ENCODE measurements at regions not wholly inside any gene's neighbourhood (a gene's known extent, or its start where the extent isn't known, plus 50 kb on each side); places are given as distances from the start of the nearest gene placed in this dataset.

DNA sequence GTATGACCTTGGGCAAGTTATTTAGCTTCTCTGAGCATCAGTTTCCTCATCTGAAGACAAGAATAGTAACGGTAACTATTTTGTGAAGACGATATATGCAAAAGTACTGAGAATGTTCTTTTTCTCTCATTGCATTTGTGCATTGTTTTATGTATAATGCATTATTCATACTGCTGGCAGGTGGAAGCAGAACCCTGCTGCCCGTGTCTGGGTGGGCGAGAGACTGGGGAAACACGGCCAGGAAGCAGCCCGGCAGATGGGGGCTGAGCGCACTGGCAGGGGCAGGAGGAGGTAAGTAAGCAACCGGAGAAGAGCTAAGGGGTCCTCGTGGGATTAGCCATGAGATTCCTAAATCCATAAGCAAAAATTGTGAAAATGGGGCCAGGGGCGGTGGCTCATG lies 115.8 kb upstream of the MED13L start:
- TF ChIP-seq, protein P1, sequence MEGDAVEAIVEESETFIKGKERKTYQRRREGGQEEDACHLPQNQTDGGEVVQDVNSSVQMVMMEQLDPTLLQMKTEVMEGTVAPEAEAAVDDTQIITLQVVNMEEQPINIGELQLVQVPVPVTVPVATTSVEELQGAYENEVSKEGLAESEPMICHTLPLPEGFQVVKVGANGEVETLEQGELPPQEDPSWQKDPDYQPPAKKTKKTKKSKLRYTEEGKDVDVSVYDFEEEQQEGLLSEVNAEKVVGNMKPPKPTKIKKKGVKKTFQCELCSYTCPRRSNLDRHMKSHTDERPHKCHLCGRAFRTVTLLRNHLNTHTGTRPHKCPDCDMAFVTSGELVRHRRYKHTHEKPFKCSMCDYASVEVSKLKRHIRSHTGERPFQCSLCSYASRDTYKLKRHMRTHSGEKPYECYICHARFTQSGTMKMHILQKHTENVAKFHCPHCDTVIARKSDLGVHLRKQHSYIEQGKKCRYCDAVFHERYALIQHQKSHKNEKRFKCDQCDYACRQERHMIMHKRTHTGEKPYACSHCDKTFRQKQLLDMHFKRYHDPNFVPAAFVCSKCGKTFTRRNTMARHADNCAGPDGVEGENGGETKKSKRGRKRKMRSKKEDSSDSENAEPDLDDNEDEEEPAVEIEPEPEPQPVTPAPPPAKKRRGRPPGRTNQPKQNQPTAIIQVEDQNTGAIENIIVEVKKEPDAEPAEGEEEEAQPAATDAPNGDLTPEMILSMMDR (IDR thresholded peaks at IDR 0.05; ENCODE audit: control insufficient read depth, insufficient read depth, low read depth, low read length, missing control alignments) = no peak
- H3K4me3 ChIP-seq (ENCODE audit: control insufficient read depth, low read depth, low read length) = no peak overlapping the region
- no peak for DNase-seq (ENCODE audit: low read depth)

DNA sequence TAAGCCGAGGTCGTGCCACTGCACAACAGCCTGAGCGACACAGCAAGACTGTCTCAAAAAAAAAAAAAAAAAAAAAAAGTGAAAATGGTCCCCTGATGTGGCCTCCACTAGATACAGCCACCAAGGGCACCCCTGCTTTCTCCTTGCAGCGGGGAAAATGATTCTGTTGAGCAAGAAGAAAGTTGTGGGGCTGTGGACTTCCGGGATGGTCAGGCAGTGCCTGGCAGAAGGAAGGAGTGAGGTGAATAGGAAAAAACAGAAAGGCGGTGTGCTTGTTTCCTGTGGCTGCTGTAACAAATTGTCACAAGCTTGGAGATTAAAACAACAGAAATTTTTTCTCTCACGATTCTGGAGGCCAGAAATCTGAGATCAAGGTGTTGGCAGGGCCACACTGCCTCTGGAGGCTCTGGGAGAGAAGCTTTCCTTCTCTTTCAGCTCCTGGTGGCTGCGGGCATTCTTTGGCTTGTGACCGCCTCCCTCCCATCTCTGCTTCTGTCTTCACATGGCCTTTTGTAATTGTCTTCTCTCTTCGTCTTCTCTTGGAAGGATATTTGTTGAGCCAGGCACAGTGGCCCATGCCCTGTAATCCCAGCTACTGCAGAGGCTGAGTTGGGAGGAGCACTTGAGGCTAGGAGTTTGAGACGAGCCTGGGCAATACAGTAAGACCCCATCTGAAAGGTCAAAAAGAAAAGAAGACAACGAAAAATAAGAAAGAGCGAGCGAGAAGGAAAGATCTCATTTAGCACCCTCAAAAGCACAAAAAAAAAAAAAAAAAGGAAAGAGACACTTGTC lies 116.6 kb upstream of the MED13L start:
- H3K4me3 ChIP-seq (ENCODE audit: control insufficient read depth, low read depth, low read length) = no peak overlapping the region
- DNase-seq (ENCODE audit: low read depth) = no peak
- TF ChIP-seq, protein P1 (IDR thresholded peaks at IDR 0.05; ENCODE audit: control insufficient read depth, insufficient read depth, low read depth, low read length, missing control alignments) = no peak

DNA sequence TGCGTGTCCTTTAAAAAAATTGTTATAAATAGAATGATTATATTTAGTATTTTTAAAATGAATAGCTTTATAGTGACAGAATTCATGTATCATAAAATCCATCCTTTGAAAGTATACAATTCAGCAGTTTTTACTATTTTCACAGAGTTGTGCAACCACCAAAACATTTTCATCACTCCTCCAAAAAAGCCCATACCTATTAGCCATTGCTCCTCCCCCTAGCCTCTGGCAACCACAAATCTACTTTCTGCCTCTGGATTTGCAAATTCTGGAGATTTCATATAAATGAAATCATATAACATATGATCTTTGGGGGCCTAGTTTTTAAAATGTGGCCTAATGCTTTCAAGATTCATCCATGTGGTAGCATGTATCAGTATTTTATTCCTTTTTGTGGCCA lies 117.9 kb upstream of the MED13L start:
- H3K4me3 ChIP-seq (ENCODE audit: control insufficient read depth, low read depth, low read length) = no peak overlapping the region
- DNase-seq (ENCODE audit: low read depth) = no peak
- TF ChIP-seq, protein P1 (IDR thresholded peaks at IDR 0.05; ENCODE audit: control insufficient read depth, insufficient read depth, low read depth, low read length, missing control alignments) = no peak

DNA sequence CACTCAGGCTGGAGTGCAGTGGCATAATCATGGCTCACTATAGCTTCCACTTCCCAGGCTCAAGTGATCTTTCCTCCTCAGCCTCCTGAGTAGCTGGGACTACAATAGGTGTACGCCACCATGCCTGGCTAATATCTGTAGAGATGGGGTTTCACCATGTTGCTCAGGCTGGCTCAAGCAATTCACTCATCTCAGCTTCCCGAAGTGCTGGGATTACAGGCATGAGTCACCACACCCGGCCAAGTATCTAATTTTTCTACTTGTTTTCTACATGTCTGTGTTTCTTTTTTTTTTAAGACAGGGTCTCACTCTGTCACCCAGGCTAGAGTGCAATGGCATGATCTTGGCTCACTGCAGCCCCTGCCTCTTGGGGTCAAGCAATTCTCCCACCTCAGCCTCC lies 119.7 kb upstream of the MED13L start:
- peak; percentile 27 for DNase-seq (ENCODE audit: low read depth)
- TF ChIP-seq, protein P1 (IDR thresholded peaks at IDR 0.05; ENCODE audit: control insufficient read depth, insufficient read depth, low read depth, low read length, missing control alignments) = no peak
- H3K4me3 ChIP-seq (ENCODE audit: control insufficient read depth, low read depth, low read length) = no peak overlapping the region

DNA sequence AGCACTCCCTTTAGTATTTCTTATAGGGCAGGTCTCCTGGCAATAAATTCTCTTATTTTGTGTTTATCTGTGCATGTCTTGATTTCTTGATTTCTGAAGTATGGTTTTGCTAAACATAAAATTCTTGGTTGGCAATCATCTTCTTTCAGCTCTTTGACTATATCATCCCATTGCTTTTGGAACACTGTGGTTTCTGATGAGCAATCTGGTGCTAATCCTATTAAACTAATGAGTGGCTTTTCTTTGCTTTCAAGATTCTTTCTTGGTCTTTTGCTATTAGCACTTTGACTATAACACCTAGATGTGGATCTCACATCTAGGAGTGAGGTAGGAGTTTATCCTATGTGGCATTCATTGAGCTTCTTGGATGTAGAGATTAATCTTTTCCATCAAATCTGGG lies 120.7 kb upstream of the MED13L start:
- no peak overlapping the region for H3K4me3 ChIP-seq (ENCODE audit: control insufficient read depth, low read depth, low read length)
- no peak for DNase-seq (ENCODE audit: low read depth)
- TF ChIP-seq, protein P1 (IDR thresholded peaks at IDR 0.05; ENCODE audit: control insufficient read depth, insufficient read depth, low read depth, low read length, missing control alignments) = no peak

DNA sequence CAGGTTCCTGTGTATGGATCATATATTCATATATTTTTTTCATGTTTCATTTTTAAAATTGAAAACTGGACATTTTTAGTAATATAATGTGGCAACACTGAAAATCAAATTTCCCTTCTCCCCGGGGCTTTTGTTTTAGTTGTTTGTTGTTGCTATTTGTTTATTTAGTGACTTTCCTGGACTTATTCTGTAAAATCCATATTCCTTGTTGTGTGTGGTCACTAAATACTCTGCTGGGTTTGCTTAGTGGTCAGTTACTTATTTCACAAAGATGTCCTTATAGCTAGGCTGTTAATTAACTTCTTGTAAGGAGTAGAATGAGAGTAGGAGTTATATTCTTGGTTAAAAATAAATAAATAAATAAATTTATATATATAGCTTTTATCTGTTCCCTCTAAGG lies 121.6 kb upstream of the MED13L start:
- DNase-seq (ENCODE audit: low read depth) = no peak
- H3K4me3 ChIP-seq (ENCODE audit: control insufficient read depth, low read depth, low read length) = no peak overlapping the region

More for the DNA sequence above, 121.6 kb upstream of the MED13L start:
- TF ChIP-seq, protein P1 (IDR thresholded peaks at IDR 0.05; ENCODE audit: control insufficient read depth, insufficient read depth, low read depth, low read length, missing control alignments) = no peak

All from AG09309 (cell line).